ENCODE measurements at regions not wholly inside any gene's neighbourhood (a gene's known extent, or its start where the extent isn't known, plus 50 kb on each side); places are given as distances from the start of the nearest gene placed in this dataset.

GRCh38 chr10:44051091-44051490, 333.8 kb downstream of the CXCL12 start:
- Histone ChIP-seq H3K4me3 (no peak overlapping the region), H3K27me3 (replicated peaks in 1 of 7) (peaks cover 0 to 29% (median 0%) of the 10 kb centered on the region in 7 donors), H3K4me1 (peaks cover 0 to 7% (median 0%) of the 10 kb centered on the region in 6 donors), H3K36me3 (no peaks in the 10 kb centered on the region), H3K9me3 (no peaks in the 10 kb centered on the region), H3K27ac (no peak overlapping the region)
- 77 to 94% (median 82%) methylated on average over 5 of the region's 5 CpGs for WGBS, 5 donors
- DNase-seq, result no peak
- TF ChIP-seq POLR2A (IDR thresholded peaks at IDR 0.05) (no peak), CTCF (IDR thresholded peaks at IDR 0.05 in 8 of 11, conservative IDR thresholded peaks at IDR 0.05 in 3 of 11) (no peak)
- intact Hi-C loops (cut with DNase I; ENCODE audit: low total_unique reads), result no loop called here

GRCh38 chr10:44049301-44050015, 335.4 kb downstream of the CXCL12 start:
- no peak overlapping the region for H3K4me3 ChIP-seq
- intact Hi-C loops (cut with DNase I; ENCODE audit: low total_unique reads), result no loop called here
- peaks cover 0 to 29% (median 0%) of the 10 kb centered on the region in 7 donors for H3K27me3 ChIP-seq (replicated peaks in 1 of 7)
- H3K36me3 ChIP-seq, result no peaks in the 10 kb centered on the region
- 82 to 91% (median 84%) methylated on average over 9 of the region's 9 CpGs for WGBS, 5 donors
- no peak for TF ChIP-seq POLR2AphosphoS5 (IDR thresholded peaks at IDR 0.05)
- TF ChIP-seq POLR2A (IDR thresholded peaks at IDR 0.05), result no peak
- no peak for TF ChIP-seq CTCF (IDR thresholded peaks at IDR 0.05 in 8 of 11, conservative IDR thresholded peaks at IDR 0.05 in 3 of 11)
- peaks cover 0 to 7% (median 0%) of the 10 kb centered on the region in 6 donors for H3K4me1 ChIP-seq
- H3K27ac ChIP-seq, result no peak overlapping the region
- DNase-seq, result no peak
- no peaks in the 10 kb centered on the region for H3K9me3 ChIP-seq

- H3K4me1 ChIP-seq, result peaks cover 0 to 7% (median 0%) of the 10 kb centered on the region in 6 donors
- H3K36me3 ChIP-seq, result no peaks in the 10 kb centered on the region
- no peak overlapping the region for H3K4me3 ChIP-seq
- H3K27ac ChIP-seq, result no peak overlapping the region
- no peak for TF ChIP-seq POLR2AphosphoS5 (IDR thresholded peaks at IDR 0.05)
- TF ChIP-seq CTCF (IDR thresholded peaks at IDR 0.05 in 8 of 11, conservative IDR thresholded peaks at IDR 0.05 in 3 of 11), result no peak
- TF ChIP-seq POLR2A (IDR thresholded peaks at IDR 0.05), result no peak
- DNase-seq, result no peak
- H3K9me3 ChIP-seq, result no peaks in the 10 kb centered on the region
- intact Hi-C loops (cut with DNase I; ENCODE audit: low total_unique reads), result no loop called here
- peaks cover 0 to 20% (median 0%) of the 10 kb centered on the region in 7 donors for H3K27me3 ChIP-seq (replicated peaks in 1 of 7)
- WGBS, 5 donors, result 19 to 23% (median 22%) methylated on average over 12 of the region's 12 CpGs
These were observed 337.5 kb downstream of the CXCL12 start for GRCh38 chr10:44047361-44047760.

GRCh38 chr10:44046605-44047004, 338.3 kb downstream of the CXCL12 start:
- no peak overlapping the region for H3K27ac ChIP-seq
- intact Hi-C loops (cut with DNase I; ENCODE audit: low total_unique reads), result no loop called here
- peaks cover 0 to 18% (median 0%) of the 10 kb centered on the region in 7 donors for H3K27me3 ChIP-seq (replicated peaks in 1 of 7)
- DNase-seq, result no peak
- no peak overlapping the region for H3K4me3 ChIP-seq
- no peaks in the 10 kb centered on the region for H3K36me3 ChIP-seq
- H3K4me1 ChIP-seq, result peaks cover 0 to 7% (median 0%) of the 10 kb centered on the region in 6 donors
- 68 to 82% (median 70%) methylated on average over 5 of the region's 5 CpGs for whole genome bisulfite sequencing, 5 donors
- TF ChIP-seq CTCF (IDR thresholded peaks at IDR 0.05 in 8 of 11, conservative IDR thresholded peaks at IDR 0.05 in 3 of 11) (peak in 1 of 11 experiments; percentile 20), POLR2AphosphoS5 (IDR thresholded peaks at IDR 0.05) (no peak), POLR2A (IDR thresholded peaks at IDR 0.05) (no peak)
- H3K9me3 ChIP-seq, result no peaks in the 10 kb centered on the region
